Peyer's patch (tissue), 4 donors: ENCODE measurements at regions not wholly inside any gene's neighbourhood (a gene's known extent, or its start where the extent isn't known, plus 50 kb on each side); places are given as distances from the start of the nearest gene placed in this dataset.
"Not testable (repeated sequence)": the region's sequence is repeated elsewhere in the genome, so short reads cannot be mapped to it uniquely, and the experiment has no call there.

Experiments
- DNase-seq, 3 donors: peaks; one replicate each; pipeline ENCODE4 v3.0.0-alpha.2; 2017 to 2019
- H3K27ac ChIP-seq, 4 donors: fragments of 200-600 bp; sonication (generic); one replicate each; pipeline ENCODE4 v1.5.1; 2016 to 2019
- H3K27me3 ChIP-seq, 2 donors: fragments of 200-600 bp; sonication (generic); one replicate each; pipeline ENCODE4 v1.5.1; 2019
- H3K36me3 ChIP-seq, 3 donors: fragments of 200-600 bp; sonication (generic); one replicate each; pipeline ENCODE4 v1.5.1; 2016 to 2019
- H3K4me1 ChIP-seq, 4 donors: fragments of 200-600 bp; sonication (generic); one replicate each; pipeline ENCODE4 v1.5.1; 2016 to 2019
- H3K4me3 ChIP-seq, 4 donors: fragments of 200-600 bp; sonication (generic); 1 replicate in 3 of 4; 2 replicates in 1 of 4; pipeline ENCODE4 v1.5.1; 2016 to 2019; ENCODE audit warnings: mild to moderate bottlenecking in 1 of 4
- H3K9me3 ChIP-seq, 4 donors: fragments of 200-600 bp; sonication (generic); one replicate each; pipeline ENCODE4 v1.5.1; 2016 to 2019; ENCODE audit warnings: mild to moderate bottlenecking in 1 of 4
- small RNA-seq, 2 donors: library from RNA; depleted of rRNA; stranded (forward); fragments of <200 nt; gene quantifications; one replicate each; pipeline ENCODE3, GENCODE V24; 2016

GRCh38 chr21:7798446-7798845 lies 2722.9 kb upstream of the TPTE start:
- H3K4me1 ChIP-seq, DNase-seq, H3K9me3 ChIP-seq, H3K27me3 ChIP-seq, H3K36me3 ChIP-seq, H3K27ac ChIP-seq, H3K4me3 ChIP-seq: not testable (repeated sequence)

DNA sequence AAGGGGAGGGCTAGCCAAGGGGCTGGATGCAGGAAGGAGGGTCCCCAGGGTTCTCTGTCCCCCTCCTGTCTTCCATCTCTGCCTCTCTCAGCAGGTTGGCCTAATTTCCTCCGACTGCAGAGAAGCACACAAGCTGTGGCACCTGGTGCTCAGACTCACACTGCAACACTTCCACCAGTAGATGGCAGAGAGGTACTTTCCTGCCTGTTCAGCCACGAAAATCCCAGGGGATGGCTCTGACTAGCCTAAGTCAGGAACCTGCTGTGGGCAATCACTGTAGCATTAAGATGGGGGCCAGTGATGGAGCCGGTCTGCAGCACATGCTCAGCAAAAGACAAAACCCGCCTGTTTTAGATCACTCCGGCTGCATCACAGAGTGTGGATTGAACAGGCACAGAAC lies 2721.7 kb upstream of the TPTE start:
- H3K4me1 ChIP-seq, H3K4me3 ChIP-seq, H3K27me3 ChIP-seq, H3K9me3 ChIP-seq, H3K36me3 ChIP-seq, DNase-seq, H3K27ac ChIP-seq: not testable (repeated sequence)

DNA sequence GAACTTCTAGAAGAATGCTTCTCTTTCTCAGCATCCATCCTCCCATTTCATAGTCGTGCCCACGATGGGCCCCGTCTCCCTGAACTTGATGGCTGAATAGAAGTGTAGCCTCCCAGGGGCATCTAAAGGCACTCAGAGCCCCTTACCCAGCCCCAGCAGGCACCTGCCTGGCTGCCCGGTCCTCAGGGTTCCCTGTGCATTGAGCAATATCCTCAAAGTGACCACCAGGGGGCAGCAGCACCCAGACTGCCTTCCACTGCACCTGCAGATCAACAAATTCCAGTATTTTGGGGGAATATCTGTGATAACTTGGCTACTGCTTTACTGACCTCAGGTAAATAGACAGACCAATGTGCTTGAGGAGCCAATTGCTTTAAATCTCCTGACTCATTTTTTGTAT lies 2707.9 kb upstream of the TPTE start:
- not testable (repeated sequence) for H3K4me1 ChIP-seq, H3K4me3 ChIP-seq, H3K27ac ChIP-seq, H3K9me3 ChIP-seq, H3K27me3 ChIP-seq, DNase-seq, H3K36me3 ChIP-seq

- not testable (repeated sequence) for H3K36me3 ChIP-seq, DNase-seq, H3K27ac ChIP-seq, H3K9me3 ChIP-seq, H3K27me3 ChIP-seq, H3K4me1 ChIP-seq, H3K4me3 ChIP-seq
Measured at GRCh38 chr21:7817013-7817412, 2704.4 kb upstream of the TPTE start.

GRCh38 chr21:7819301-7819700 lies 2702.1 kb upstream of the TPTE start:
- H3K4me1 ChIP-seq, H3K27ac ChIP-seq, H3K36me3 ChIP-seq, H3K4me3 ChIP-seq, DNase-seq, H3K9me3 ChIP-seq, H3K27me3 ChIP-seq: not testable (repeated sequence)

- not testable (repeated sequence) for DNase-seq, H3K27ac ChIP-seq, H3K27me3 ChIP-seq, H3K9me3 ChIP-seq, H3K4me3 ChIP-seq, H3K36me3 ChIP-seq, H3K4me1 ChIP-seq
Measured at GRCh38 chr21:7825627-7826026, 2695.8 kb upstream of the TPTE start.

GRCh38 chr21:7826174-7826573 lies 2695.2 kb upstream of the TPTE start:
- not testable (repeated sequence) for H3K36me3 ChIP-seq, H3K27me3 ChIP-seq, H3K9me3 ChIP-seq, H3K4me3 ChIP-seq, H3K4me1 ChIP-seq, H3K27ac ChIP-seq, DNase-seq

- H3K27ac ChIP-seq, DNase-seq, H3K4me1 ChIP-seq, H3K4me3 ChIP-seq, H3K9me3 ChIP-seq, H3K36me3 ChIP-seq, H3K27me3 ChIP-seq: not testable (repeated sequence)
Measured at GRCh38 chr21:7828260-7828659, 2693.1 kb upstream of the TPTE start.

DNA sequence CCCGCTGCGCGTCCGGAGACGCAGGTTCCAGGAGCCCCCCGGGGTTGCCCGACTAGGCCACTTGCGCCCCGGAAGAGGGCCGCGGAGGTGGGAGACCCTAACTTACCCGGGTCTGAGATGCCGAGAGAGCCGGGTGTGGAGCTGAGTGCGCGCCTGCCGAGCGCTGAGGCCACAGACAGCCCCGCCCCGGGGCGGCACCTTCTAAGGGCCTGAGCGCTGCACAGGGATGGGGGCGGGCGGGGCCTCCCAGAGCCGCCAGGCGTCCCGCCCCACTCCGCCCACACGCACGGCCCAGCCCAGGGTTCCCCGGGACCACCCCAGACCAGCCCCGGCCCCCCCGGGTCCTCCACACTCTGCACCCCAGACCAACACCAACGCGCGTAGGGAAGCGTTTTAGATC lies 2692.0 kb upstream of the TPTE start:
- not testable (repeated sequence) for H3K4me1 ChIP-seq, H3K27me3 ChIP-seq, H3K36me3 ChIP-seq, H3K9me3 ChIP-seq, DNase-seq, H3K27ac ChIP-seq, H3K4me3 ChIP-seq

DNA sequence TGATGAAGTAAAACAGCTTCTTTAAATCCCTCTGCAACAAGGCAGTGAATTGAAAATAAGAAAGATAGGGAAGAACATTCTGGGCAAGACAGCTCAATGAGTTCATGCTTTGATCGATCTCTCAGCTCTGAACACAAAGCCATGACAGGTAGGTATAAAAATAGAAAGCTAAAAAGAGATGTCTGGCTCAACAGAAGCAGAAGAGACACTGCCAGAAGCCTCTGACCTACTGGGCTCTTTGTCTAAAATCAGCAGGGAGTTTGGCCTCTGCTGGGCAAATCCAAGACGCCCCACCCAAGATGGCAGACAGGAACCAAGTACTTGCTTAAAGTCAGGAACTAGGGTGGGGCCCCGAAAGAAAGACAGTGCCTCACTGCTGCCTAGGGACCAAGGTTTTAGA lies 2684.1 kb upstream of the TPTE start:
- not testable (repeated sequence) for H3K4me3 ChIP-seq, H3K4me1 ChIP-seq, H3K27ac ChIP-seq, H3K36me3 ChIP-seq, DNase-seq, H3K9me3 ChIP-seq, H3K27me3 ChIP-seq

DNA sequence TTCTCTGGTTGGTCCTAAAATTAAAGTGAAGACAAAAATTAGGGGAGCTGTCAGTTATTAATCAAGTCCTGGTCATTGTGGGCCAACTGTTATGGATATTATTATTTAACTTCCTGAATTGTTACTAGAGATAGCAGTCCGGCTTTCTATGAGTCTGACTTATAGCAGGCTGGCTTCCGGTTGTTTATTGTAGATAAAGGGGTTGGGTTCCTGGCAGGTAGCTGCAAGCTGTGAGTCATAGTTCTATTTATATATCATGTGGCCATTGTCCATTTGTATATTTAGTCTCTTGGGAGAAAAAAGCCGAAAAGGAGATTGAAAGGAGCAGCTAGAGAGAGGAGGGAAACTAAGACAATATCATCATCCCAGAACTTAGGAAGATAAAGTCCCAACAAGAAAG lies 2668.0 kb upstream of the TPTE start:
- not testable (repeated sequence) for H3K27me3 ChIP-seq, H3K27ac ChIP-seq, DNase-seq, H3K36me3 ChIP-seq, H3K9me3 ChIP-seq, H3K4me1 ChIP-seq, H3K4me3 ChIP-seq

- DNase-seq, H3K9me3 ChIP-seq, H3K27ac ChIP-seq, H3K4me3 ChIP-seq, H3K27me3 ChIP-seq, H3K36me3 ChIP-seq, H3K4me1 ChIP-seq: not testable (repeated sequence)
Measured at GRCh38 chr21:7853836-7854235, 2667.5 kb upstream of the TPTE start.

Small RNA genes lying in the stretch of these regions (small RNA-seq; reads per million reads assigned to genes)
- 0 reads per million in 2 donors for gene RF00614
